ENCODE measurements at regions not wholly inside any gene's neighbourhood (a gene's known extent, or its start where the extent isn't known, plus 50 kb on each side); places are given as distances from the start of the nearest gene placed in this dataset.

GRCh38 chr21:26280775-26281174, 110.2 kb upstream of the APP start (continued):
- TF ChIP-seq SFPQ (IDR thresholded peaks at IDR 0.05; ENCODE audit: low read depth, low read length) (no peak), CBX1 (IDR thresholded peaks at IDR 0.05; ENCODE audit: low read depth) (no peak), ZBTB5 (IDR thresholded peaks at IDR 0.05) (no peak), XRCC4 (IDR thresholded peaks at IDR 0.05; ENCODE audit: extremely low read depth, insufficient read depth, insufficient read length) (no peak), PRPF4 (IDR thresholded peaks at IDR 0.05; ENCODE audit: insufficient read depth, low read depth, low read length, poor library complexity, severe bottlenecking) (no peak), ZHX1 (conservative IDR thresholded peaks at IDR 0.05; ENCODE audit: low read length) (no peak), PURB (CRISPR knock-in tag; IDR thresholded peaks at IDR 0.05; ENCODE audit: low read depth) (no peak)
